Fibroblast of lung (primary cell): ENCODE measurements at regions not wholly inside any gene's neighbourhood (a gene's known extent, or its start where the extent isn't known, plus 50 kb on each side); places are given as distances from the start of the nearest gene placed in this dataset.
"Not testable (repeated sequence)": the region's sequence is repeated elsewhere in the genome, so short reads cannot be mapped to it uniquely, and the experiment has no call there.

Source experiments
- DNase-seq, 2 donors: peaks; one replicate each; pipeline versions ENCODE4 v3.0.0 to v3.0.0-alpha.2; 2010; ENCODE audit warnings: low read depth in 2 of 2
- H2AFZ ChIP-seq: 2 replicates; pipeline ENCODE4 v1.5.1; 2012; ENCODE audit warnings: low read length, control low read depth, inconsistent platforms
- H3K27ac ChIP-seq: 2 replicates; pipeline ENCODE4 v1.5.1; 2011; ENCODE audit warnings: low read length, control low read depth; ENCODE audit not compliant: insufficient read depth
- H3K27me3 ChIP-seq: 2 replicates; pipeline ENCODE4 v1.5.1; 2011; ENCODE audit warnings: mild to moderate bottlenecking, low read length; ENCODE audit not compliant: control insufficient read depth, insufficient read depth
- H3K36me3 ChIP-seq: 2 replicates; pipeline ENCODE4 v1.5.1; 2011; ENCODE audit warnings: low read length; ENCODE audit not compliant: control insufficient read depth, insufficient read depth
- H3K4me1 ChIP-seq: 2 replicates; pipeline ENCODE4 v1.5.1; 2011; ENCODE audit warnings: low read length; ENCODE audit not compliant: control insufficient read depth, insufficient read depth; ENCODE audit errors: extremely low read depth
- H3K4me2 ChIP-seq: 2 replicates; pipeline ENCODE4 v1.5.1; 2011; ENCODE audit warnings: low read length, control low read depth; ENCODE audit not compliant: insufficient read depth; ENCODE audit errors: extremely low read depth
- H3K4me3 ChIP-seq, 4 experiments: fragments of 200-600 bp in 1 of 4; sonication (generic) in 1 of 4; replicated peaks in 1 of 4; 2 replicates each; pipeline ENCODE4 v1.5.1; 2011 to 2016; ENCODE audit warnings: low read length in 4 of 4, low read depth in 3 of 4, mild to moderate bottlenecking in 3 of 4, control low read depth in 2 of 4, inconsistent platforms in 1 of 4, mixed read lengths in 1 of 4; ENCODE audit not compliant: insufficient read depth in 1 of 4; ENCODE audit errors: control extremely low read depth in 1 of 4
- H3K79me2 ChIP-seq: 2 replicates; pipeline ENCODE4 v1.5.1; 2012; ENCODE audit warnings: mild to moderate bottlenecking, low read length, inconsistent platforms; ENCODE audit not compliant: control insufficient read depth, insufficient read depth
- H3K9ac ChIP-seq: 2 replicates; pipeline ENCODE4 v1.5.1; 2011; ENCODE audit warnings: mild to moderate bottlenecking, low read length, control low read depth; ENCODE audit not compliant: insufficient read depth
- H3K9me3 ChIP-seq: 2 replicates; pipeline ENCODE4 v1.5.1; 2012; ENCODE audit warnings: low read depth, low read length; ENCODE audit not compliant: control insufficient read depth, insufficient read depth
- H4K20me1 ChIP-seq: 2 replicates; pipeline ENCODE4 v1.5.1; 2011; ENCODE audit warnings: low read length; ENCODE audit not compliant: control insufficient read depth, insufficient read depth; ENCODE audit errors: extremely low read depth
- CTCF ChIP-seq, 2 donors: IDR thresholded peaks in 1 of 2; conservative IDR thresholded peaks in 1 of 2; 1 replicate in 1 of 2; 2 replicates in 1 of 2; pipeline ENCODE4 v1.5.1; 2011 to 2012; ENCODE audit warnings: low read length in 2 of 2, control low read depth in 1 of 2, inconsistent platforms in 1 of 2, low read depth in 1 of 2, mild to moderate bottlenecking in 1 of 2
- EZH2 ChIP-seq: IDR thresholded peaks from 2 replicates; pipeline ENCODE4 v1.5.1; 2012; ENCODE audit warnings: low read length, control low read depth, mild to moderate bottlenecking; ENCODE audit errors: missing control alignments

- H2AFZ ChIP-seq, result no peak overlapping the region
- no peaks in the 10 kb centered on the region for H3K36me3 ChIP-seq
- H3K4me3 ChIP-seq, result no peak overlapping the region
- H4K20me1 ChIP-seq, result no peaks in the 10 kb centered on the region
- TF ChIP-seq CTCF (conservative IDR thresholded peaks at IDR 0.05 in 1 of 2, IDR thresholded peaks at IDR 0.05 in 1 of 2; ENCODE audit: low read depth in 1 of 2, low read length in 2 of 2), result no peak
- TF ChIP-seq EZH2, result no peak
- no peaks in the 10 kb centered on the region for H3K9me3 ChIP-seq
- no peak overlapping the region for H3K27ac ChIP-seq
- no peaks in the 10 kb centered on the region for H3K27me3 ChIP-seq
- no peaks in the 10 kb centered on the region for H3K79me2 ChIP-seq
- no peak for DNase-seq
- H3K4me2 ChIP-seq, result no peak overlapping the region
- no peak overlapping the region for H3K9ac ChIP-seq
- H3K4me1 ChIP-seq, result no peaks in the 10 kb centered on the region
Observed at GRCh38 chr11:79610139-79610538, 169.3 kb upstream of the TENM4 start.

- Histone ChIP-seq H3K4me3 (no peak overlapping the region), H3K9me3 (no peaks in the 10 kb centered on the region), H3K9ac (no peak overlapping the region), H3K27ac (no peak overlapping the region), H3K4me1 (no peaks in the 10 kb centered on the region), H3K4me2 (no peak overlapping the region), H3K27me3 (no peaks in the 10 kb centered on the region), H3K79me2 (no peaks in the 10 kb centered on the region), H2AFZ (no peak overlapping the region), H3K36me3 (no peaks in the 10 kb centered on the region), H4K20me1 (no peaks in the 10 kb centered on the region)
- DNase-seq, result no peak
- TF ChIP-seq CTCF (conservative IDR thresholded peaks at IDR 0.05 in 1 of 2, IDR thresholded peaks at IDR 0.05 in 1 of 2; ENCODE audit: low read depth in 1 of 2, low read length in 2 of 2), result no peak
- TF ChIP-seq EZH2, result no peak
Observed at GRCh38 chr11:79609511-79609910, 168.7 kb upstream of the TENM4 start.

GRCh38 chr11:79606461-79606860 is 165.6 kb upstream of the TENM4 start:
- H3K27ac ChIP-seq, H3K4me1 ChIP-seq, H4K20me1 ChIP-seq, H3K4me2 ChIP-seq, H2AFZ ChIP-seq, DNase-seq, H3K4me3 ChIP-seq, H3K27me3 ChIP-seq, H3K79me2 ChIP-seq, H3K9ac ChIP-seq, H3K36me3 ChIP-seq, H3K9me3 ChIP-seq: not testable (repeated sequence)

GRCh38 chr11:79600711-79601110 is 159.9 kb upstream of the TENM4 start:
- Histone ChIP-seq H3K27ac (no peak overlapping the region), H3K36me3 (no peaks in the 10 kb centered on the region), H2AFZ (no peak overlapping the region), H3K4me1 (no peaks in the 10 kb centered on the region), H3K4me3 (no peak overlapping the region), H3K9me3 (no peaks in the 10 kb centered on the region), H3K79me2 (no peaks in the 10 kb centered on the region), H4K20me1 (no peaks in the 10 kb centered on the region), H3K27me3 (no peaks in the 10 kb centered on the region), H3K9ac (no peak overlapping the region), H3K4me2 (no peak overlapping the region)
- no peak for DNase-seq
- no peak for TF ChIP-seq CTCF (conservative IDR thresholded peaks at IDR 0.05 in 1 of 2, IDR thresholded peaks at IDR 0.05 in 1 of 2; ENCODE audit: low read depth in 1 of 2, low read length in 2 of 2)
- no peak for TF ChIP-seq EZH2
